ENCODE measurements at regions not wholly inside any gene's neighbourhood (a gene's known extent, or its start where the extent isn't known, plus 50 kb on each side); places are given as distances from the start of the nearest gene placed in this dataset.

GRCh38 chr6:15864038-15864707, 201.3 kb upstream of the DTNBP1 start:
- no peak for DNase-seq (ENCODE audit: extremely low read depth, low read depth)
- TF ChIP-seq, protein P1, sequence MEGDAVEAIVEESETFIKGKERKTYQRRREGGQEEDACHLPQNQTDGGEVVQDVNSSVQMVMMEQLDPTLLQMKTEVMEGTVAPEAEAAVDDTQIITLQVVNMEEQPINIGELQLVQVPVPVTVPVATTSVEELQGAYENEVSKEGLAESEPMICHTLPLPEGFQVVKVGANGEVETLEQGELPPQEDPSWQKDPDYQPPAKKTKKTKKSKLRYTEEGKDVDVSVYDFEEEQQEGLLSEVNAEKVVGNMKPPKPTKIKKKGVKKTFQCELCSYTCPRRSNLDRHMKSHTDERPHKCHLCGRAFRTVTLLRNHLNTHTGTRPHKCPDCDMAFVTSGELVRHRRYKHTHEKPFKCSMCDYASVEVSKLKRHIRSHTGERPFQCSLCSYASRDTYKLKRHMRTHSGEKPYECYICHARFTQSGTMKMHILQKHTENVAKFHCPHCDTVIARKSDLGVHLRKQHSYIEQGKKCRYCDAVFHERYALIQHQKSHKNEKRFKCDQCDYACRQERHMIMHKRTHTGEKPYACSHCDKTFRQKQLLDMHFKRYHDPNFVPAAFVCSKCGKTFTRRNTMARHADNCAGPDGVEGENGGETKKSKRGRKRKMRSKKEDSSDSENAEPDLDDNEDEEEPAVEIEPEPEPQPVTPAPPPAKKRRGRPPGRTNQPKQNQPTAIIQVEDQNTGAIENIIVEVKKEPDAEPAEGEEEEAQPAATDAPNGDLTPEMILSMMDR (IDR thresholded peaks at IDR 0.05; ENCODE audit: low read depth, low read length): no peak

- TF ChIP-seq, protein P1 (IDR thresholded peaks at IDR 0.05; ENCODE audit: low read depth, low read length): no peak
- no peak for DNase-seq (ENCODE audit: extremely low read depth, low read depth)
These were observed 200.0 kb upstream of the DTNBP1 start for GRCh38 chr6:15862810-15863209.

DNA sequence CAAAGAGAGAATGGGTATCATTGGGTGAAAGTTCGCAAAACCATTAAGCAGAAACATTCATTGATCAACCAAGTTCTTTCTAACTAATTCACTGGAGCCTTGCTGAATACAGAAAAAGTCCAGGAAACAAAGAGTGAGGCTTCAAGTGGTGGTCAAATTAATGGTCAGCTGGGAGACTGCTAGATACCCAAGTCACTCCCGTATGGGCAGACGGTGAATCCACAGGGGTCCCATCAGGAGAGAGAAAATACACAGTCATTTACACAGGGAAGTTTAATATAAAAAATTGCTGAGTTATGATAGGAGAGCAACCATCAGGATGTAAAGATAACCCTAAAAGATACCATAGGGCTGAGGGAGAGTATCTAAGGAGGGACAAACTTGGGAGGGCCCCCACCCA, 198.7 kb upstream of the DTNBP1 start:
- no peak for DNase-seq (ENCODE audit: extremely low read depth, low read depth)

DNA sequence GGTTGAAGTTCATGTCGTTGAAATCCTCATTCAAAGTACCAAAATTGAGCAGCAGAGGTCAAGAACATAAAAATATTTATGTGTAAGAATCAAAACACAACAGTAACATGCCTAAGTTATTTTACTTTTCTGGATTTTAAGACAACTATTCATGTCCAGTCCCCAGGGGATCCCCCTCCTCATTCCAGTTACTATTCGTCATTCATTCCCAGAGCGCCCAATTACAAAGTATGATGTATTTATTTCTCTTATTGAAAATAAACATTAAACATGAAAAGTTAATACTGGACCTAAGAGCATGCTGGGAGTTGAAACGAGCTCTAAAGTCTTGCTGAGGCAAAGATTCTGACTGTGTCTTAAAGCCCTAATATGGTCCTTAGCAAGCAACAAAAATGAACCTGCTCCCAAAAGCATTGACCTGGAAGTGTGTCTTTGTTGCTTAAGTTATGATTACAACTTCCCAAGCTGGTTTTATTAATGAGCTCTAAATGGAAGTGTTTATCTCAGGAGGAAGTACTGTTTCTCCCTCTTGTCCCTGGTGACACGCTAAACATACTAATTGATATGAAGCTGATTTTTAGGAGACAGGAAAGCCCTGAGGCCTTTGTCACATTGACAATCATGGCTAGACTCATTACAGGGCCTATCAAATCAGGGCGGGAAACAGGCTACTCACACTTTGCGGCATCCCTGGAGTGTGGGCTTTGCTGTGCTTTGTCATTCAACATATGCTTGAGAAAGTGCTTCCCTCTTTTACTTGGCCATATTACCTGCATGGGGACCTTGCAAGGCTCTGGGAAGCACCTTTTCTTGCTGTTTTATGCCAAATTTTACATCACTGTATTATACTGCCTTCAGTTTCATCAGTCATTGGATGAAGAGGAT, 192.2 kb upstream of the DTNBP1 start:
- TF ChIP-seq, protein P1 (IDR thresholded peaks at IDR 0.05; ENCODE audit: low read depth, low read length): no peak
- no peak for DNase-seq (ENCODE audit: extremely low read depth, low read depth)

More for the DNA sequence above, 198.7 kb upstream of the DTNBP1 start:
- TF ChIP-seq, protein P1 (IDR thresholded peaks at IDR 0.05; ENCODE audit: low read depth, low read length): no peak

- no peak for DNase-seq (ENCODE audit: extremely low read depth, low read depth)
- TF ChIP-seq, protein P1 (IDR thresholded peaks at IDR 0.05; ENCODE audit: low read depth, low read length): no peak
These were observed 191.6 kb upstream of the DTNBP1 start for GRCh38 chr6:15854378-15854777.

DNA sequence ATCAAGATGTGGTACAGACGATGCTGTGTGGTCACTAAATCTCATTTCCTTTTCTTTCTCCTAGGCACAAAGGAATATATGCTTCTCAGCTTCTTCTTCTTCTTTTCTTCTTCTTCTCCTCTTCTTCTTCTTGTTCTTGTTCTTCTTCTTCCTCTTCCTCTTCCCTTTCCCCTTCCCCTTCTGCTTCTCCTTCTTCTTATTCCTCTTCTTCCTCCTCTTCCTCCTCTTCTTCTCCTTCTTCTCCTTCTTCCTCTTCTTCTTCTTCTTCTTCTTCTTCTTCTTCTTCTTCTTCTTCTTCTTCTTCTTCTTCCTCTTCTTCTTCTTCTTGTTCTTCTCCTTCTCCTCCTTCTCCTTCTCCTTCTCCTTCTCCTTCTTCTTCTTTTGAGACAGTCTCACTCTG, 190.4 kb upstream of the DTNBP1 start:
- DNase-seq (ENCODE audit: extremely low read depth, low read depth): no peak
- TF ChIP-seq, protein P1 (IDR thresholded peaks at IDR 0.05; ENCODE audit: low read depth, low read length): no peak

- TF ChIP-seq, protein P1 (IDR thresholded peaks at IDR 0.05; ENCODE audit: low read depth, low read length): no peak
- DNase-seq (ENCODE audit: extremely low read depth, low read depth): no peak
These were observed 189.5 kb upstream of the DTNBP1 start for GRCh38 chr6:15852289-15852688.

Measured in AG09319 (cell line).